Endodermal cell (in vitro differentiated cells): ENCODE measurements at regions not wholly inside any gene's neighbourhood (a gene's known extent, or its start where the extent isn't known, plus 50 kb on each side); places are given as distances from the start of the nearest gene placed in this dataset.

Source experiments
- DNase-seq: peaks from one replicate; pipeline ENCODE4 v3.0.0-alpha.2; 2017
- H3K27ac ChIP-seq: 2 replicates; pipeline ENCODE4 v1.5.1; 2013; ENCODE audit warnings: mild to moderate bottlenecking, low read depth, low read length, moderate library complexity
- H3K27me3 ChIP-seq: 2 replicates; pipeline ENCODE4 v1.6.1; 2013; ENCODE audit warnings: mild to moderate bottlenecking, low read length, moderate library complexity; ENCODE audit not compliant: insufficient read depth, control insufficient read depth, poor library complexity, severe bottlenecking
- H3K36me3 ChIP-seq: 2 replicates; pipeline ENCODE4 v1.7.0; 2013; ENCODE audit warnings: mild to moderate bottlenecking, low read length, moderate library complexity; ENCODE audit not compliant: control insufficient read depth, insufficient read depth
- H3K4me1 ChIP-seq: one replicate; pipeline ENCODE4 v1.7.0; 2013; ENCODE audit warnings: low read length; ENCODE audit not compliant: control insufficient read depth, insufficient read depth
- H3K4me3 ChIP-seq: 2 replicates; pipeline ENCODE4 v1.5.1; 2013; ENCODE audit warnings: mild to moderate bottlenecking, low read length, moderate library complexity
- H3K9ac ChIP-seq: 2 replicates; pipeline ENCODE4 v1.6.1; 2013; ENCODE audit warnings: mild to moderate bottlenecking, low read length, moderate library complexity; ENCODE audit not compliant: poor library complexity, severe bottlenecking; ENCODE audit errors: extremely low read depth
- H3K9me3 ChIP-seq: 2 replicates; pipeline ENCODE4 v1.6.1; 2013; ENCODE audit warnings: mild to moderate bottlenecking, low read length, moderate library complexity; ENCODE audit not compliant: control insufficient read depth
- H3K27ac Mint-ChIP-seq: 2 replicates; pipeline ENCODE4 v1.8.0; 2020; ENCODE audit warnings: mixed read lengths
- H3K27me3 Mint-ChIP-seq: 2 replicates; pipeline ENCODE4 v1.8.0; 2021; ENCODE audit warnings: mild to moderate bottlenecking, mixed read lengths; ENCODE audit not compliant: insufficient read depth
- H3K36me3 Mint-ChIP-seq: 2 replicates; pipeline ENCODE4 v1.8.0; 2020; ENCODE audit warnings: low read depth, mixed read lengths
- H3K4me1 Mint-ChIP-seq: 2 replicates; pipeline ENCODE4 v1.8.0; 2020; ENCODE audit warnings: mixed read lengths
- H3K4me3 Mint-ChIP-seq: 2 replicates; pipeline ENCODE4 v1.8.0; 2020; ENCODE audit warnings: mild to moderate bottlenecking, moderate library complexity, mixed read lengths
- H3K9me3 Mint-ChIP-seq: 2 replicates; pipeline ENCODE4 v1.8.0; 2020; ENCODE audit warnings: mild to moderate bottlenecking, mixed read lengths
- CTCF ChIP-seq: fragments of 200-600 bp; sonication (generic); conservative IDR thresholded peaks from 2 replicates; pipeline ENCODE4 v1.5.0; 2021; ENCODE audit warnings: antibody characterized with exemption, mild to moderate bottlenecking
- WGBS, 2 experiments: methylation state at CpG; one replicate each; pipeline versions ENCODE4 v1.1.5 to v1.1.7; 2013; ENCODE audit warnings: missing lambda C conversion rate in 2 of 2, mixed read lengths in 1 of 2; ENCODE audit not compliant: insufficient coverage in 1 of 2, insufficient read length in 1 of 2; 5-methylcytosine and 5-hydroxymethylcytosine counted together

DNA sequence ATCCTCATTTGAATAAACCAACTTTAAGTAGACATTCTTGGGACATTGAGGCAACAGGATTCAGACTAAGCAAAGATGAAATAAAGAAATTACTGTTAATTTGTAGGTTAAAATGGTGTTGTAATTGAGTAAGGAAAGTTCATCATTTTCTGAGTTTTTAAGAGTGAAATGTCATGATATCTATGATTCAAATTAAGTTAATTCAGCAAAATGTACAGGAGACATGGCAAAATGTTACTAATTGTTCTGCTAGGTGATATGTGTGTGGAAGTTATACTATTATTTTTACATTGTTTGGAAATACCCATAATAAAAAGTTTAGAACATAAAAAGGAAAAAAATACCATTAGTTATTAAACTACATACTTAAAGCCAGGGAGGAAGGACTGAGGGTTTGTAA, 55.0 kb upstream of the EGLN3 start:
- Mint-ChIP-seq H3K36me3 (no peaks in the 10 kb centered on the region), H3K27me3 (peaks cover 7% of the 10 kb centered on the region), H3K27ac (no peak overlapping the region), H3K4me3 (no peak overlapping the region), H3K4me1 (peaks cover 5% of the 10 kb centered on the region), H3K9me3 (no peaks in the 10 kb centered on the region)
- no peak for TF ChIP-seq CTCF
- no peak overlapping the region for H3K27ac ChIP-seq
- no peak overlapping the region for H3K9ac ChIP-seq
- no peak for DNase-seq
- no peaks in the 10 kb centered on the region for H3K4me1 ChIP-seq
- H3K27me3 ChIP-seq, result peaks cover 7% of the 10 kb centered on the region
- no peaks in the 10 kb centered on the region for H3K36me3 ChIP-seq
- no peaks in the 10 kb centered on the region for H3K9me3 ChIP-seq
- no peak overlapping the region for H3K4me3 ChIP-seq

DNA sequence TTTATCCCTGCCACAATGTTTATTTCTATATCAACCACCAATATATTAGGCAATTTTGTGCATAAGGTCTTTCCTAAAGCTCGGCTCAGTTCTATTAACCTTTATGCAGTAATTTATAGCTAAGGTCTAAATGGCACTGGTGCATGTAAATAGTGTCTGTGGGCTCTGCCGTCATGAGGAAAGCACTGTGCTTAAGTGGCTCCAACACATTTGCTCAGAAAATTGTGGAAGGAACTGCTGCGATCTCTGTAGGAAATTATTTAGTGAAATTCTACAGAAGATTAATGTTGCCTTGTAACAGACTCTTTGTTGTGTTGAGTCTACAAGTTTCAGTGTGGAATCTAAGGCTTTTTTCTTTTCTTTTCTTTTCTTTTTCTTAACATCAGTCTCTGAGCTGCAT, 54.0 kb upstream of the EGLN3 start:
- no peaks in the 10 kb centered on the region for H3K9me3 Mint-ChIP-seq
- Histone ChIP-seq H3K27me3 (peaks cover 5% of the 10 kb centered on the region), H3K9ac (no peak overlapping the region), H3K4me1 (no peaks in the 10 kb centered on the region), H3K27ac (no peak overlapping the region), H3K4me3 (no peak overlapping the region), H3K36me3 (no peaks in the 10 kb centered on the region), H3K9me3 (no peaks in the 10 kb centered on the region)
- no peaks in the 10 kb centered on the region for H3K36me3 Mint-ChIP-seq
- 94 to 100% methylated on average over 2 to 3 of the region's 3 CpGs for WGBS, 2 experiments
- peaks cover 6% of the 10 kb centered on the region for H3K27me3 Mint-ChIP-seq
- no peak for DNase-seq
- H3K4me1 Mint-ChIP-seq, result peaks cover 5% of the 10 kb centered on the region
- no peak overlapping the region for H3K4me3 Mint-ChIP-seq
- TF ChIP-seq CTCF, result no peak
- H3K27ac Mint-ChIP-seq, result no peak overlapping the region

- H3K36me3 ChIP-seq, result no peaks in the 10 kb centered on the region
- Mint-ChIP-seq H3K36me3 (no peaks in the 10 kb centered on the region), H3K27ac (no peak overlapping the region), H3K9me3 (no peaks in the 10 kb centered on the region), H3K4me1 (peaks cover 5% of the 10 kb centered on the region), H3K27me3 (peaks cover 6% of the 10 kb centered on the region), H3K4me3 (no peak overlapping the region)
- DNase-seq, result no peak
- H3K9ac ChIP-seq, result no peak overlapping the region
- H3K4me1 ChIP-seq, result no peaks in the 10 kb centered on the region
- H3K27ac ChIP-seq, result no peak overlapping the region
- no peak for TF ChIP-seq CTCF
- H3K9me3 ChIP-seq, result no peaks in the 10 kb centered on the region
- WGBS, 2 experiments, result 62 to 64% methylated on average over 4 of the region's 4 CpGs
- H3K4me3 ChIP-seq, result no peak overlapping the region
- H3K27me3 ChIP-seq, result peaks cover 5% of the 10 kb centered on the region
Measured at GRCh38 chr14:34003691-34004090, 52.8 kb upstream of the EGLN3 start.
